ENCODE measurements at regions not wholly inside any gene's neighbourhood (a gene's known extent, or its start where the extent isn't known, plus 50 kb on each side); places are given as distances from the start of the nearest gene placed in this dataset.

GRCh38 chr6:22891934-22892333 is 322.6 kb downstream of the HDGFL1 start:
- no peak overlapping the region for H3K9ac ChIP-seq (ENCODE audit: low read length in 3 of 3)
- no peaks in the 10 kb centered on the region for H3K9me3 ChIP-seq (ENCODE audit: control insufficient read depth in 2 of 3, insufficient read depth in 1 of 3, low read length in 3 of 3)
- H3K27ac ChIP-seq (ENCODE audit: low read depth in 2 of 2, low read length in 2 of 2), result no peak overlapping the region
- intact Hi-C loops (cut with DNase I), result no loop called here
- no peaks in the 10 kb centered on the region for H3K4me1 ChIP-seq (ENCODE audit: control insufficient read depth in 2 of 3, insufficient read depth in 2 of 3, low read depth in 1 of 3, low read length in 3 of 3)
- TF ChIP-seq CTCF (IDR thresholded peaks at IDR 0.05; ENCODE audit: borderline replicate concordance, extremely low read depth, insufficient read depth), result no peak
- H3K27me3 ChIP-seq (ENCODE audit: control insufficient read depth, insufficient read depth, low read length), result no peaks in the 10 kb centered on the region
- FAIRE-seq (no peak), DNase-seq (no peak)
- no peak overlapping the region for H3K4me3 ChIP-seq (ENCODE audit: low read length in 3 of 3)
- H3K36me3 ChIP-seq (ENCODE audit: control insufficient read depth in 2 of 3, insufficient read depth in 3 of 3, low read length in 3 of 3), result no peaks in the 10 kb centered on the region

GRCh38 chr6:22892452-22892851 is 323.1 kb downstream of the HDGFL1 start:
- no peak for FAIRE-seq
- no peak for TF ChIP-seq CTCF (IDR thresholded peaks at IDR 0.05; ENCODE audit: borderline replicate concordance, extremely low read depth, insufficient read depth)
- H3K4me1 ChIP-seq (ENCODE audit: control insufficient read depth in 2 of 3, insufficient read depth in 2 of 3, low read depth in 1 of 3, low read length in 3 of 3), result no peaks in the 10 kb centered on the region
- H3K4me3 ChIP-seq (ENCODE audit: low read length in 3 of 3), result no peak overlapping the region
- no peak overlapping the region for H3K27ac ChIP-seq (ENCODE audit: low read depth in 2 of 2, low read length in 2 of 2)
- H3K36me3 ChIP-seq (ENCODE audit: control insufficient read depth in 2 of 3, insufficient read depth in 3 of 3, low read length in 3 of 3), result no peaks in the 10 kb centered on the region
- DNase-seq, result no peak
- intact Hi-C loops (cut with DNase I), result no loop called here
- no peaks in the 10 kb centered on the region for H3K27me3 ChIP-seq (ENCODE audit: control insufficient read depth, insufficient read depth, low read length)
- no peaks in the 10 kb centered on the region for H3K9me3 ChIP-seq (ENCODE audit: control insufficient read depth in 2 of 3, insufficient read depth in 1 of 3, low read length in 3 of 3)
- H3K9ac ChIP-seq (ENCODE audit: low read length in 3 of 3), result no peak overlapping the region

- FAIRE-seq (no peak), DNase-seq (no peak)
- Histone ChIP-seq H3K27ac (ENCODE audit: low read depth in 2 of 2, low read length in 2 of 2) (no peak overlapping the region), H3K9ac (ENCODE audit: low read length in 3 of 3) (no peak overlapping the region), H3K9me3 (ENCODE audit: control insufficient read depth in 2 of 3, insufficient read depth in 1 of 3, low read length in 3 of 3) (no peaks in the 10 kb centered on the region), H3K36me3 (ENCODE audit: control insufficient read depth in 2 of 3, insufficient read depth in 3 of 3, low read length in 3 of 3) (no peaks in the 10 kb centered on the region), H3K4me3 (ENCODE audit: low read length in 3 of 3) (no peak overlapping the region), H3K27me3 (ENCODE audit: control insufficient read depth, insufficient read depth, low read length) (no peaks in the 10 kb centered on the region), H3K4me1 (ENCODE audit: control insufficient read depth in 2 of 3, insufficient read depth in 2 of 3, low read depth in 1 of 3, low read length in 3 of 3) (no peaks in the 10 kb centered on the region)
- TF ChIP-seq CTCF (IDR thresholded peaks at IDR 0.05; ENCODE audit: borderline replicate concordance, extremely low read depth, insufficient read depth), result no peak
- intact Hi-C loops (cut with DNase I), result no loop called here
Observed at GRCh38 chr6:22896696-22897095, 327.3 kb downstream of the HDGFL1 start.

- no peak overlapping the region for H3K4me3 ChIP-seq (ENCODE audit: low read length in 3 of 3)
- DNase-seq (no peak), FAIRE-seq (no peak)
- TF ChIP-seq CTCF (IDR thresholded peaks at IDR 0.05; ENCODE audit: borderline replicate concordance, extremely low read depth, insufficient read depth), result no peak
- intact Hi-C loops (cut with DNase I), result no loop called here
- H3K27me3 ChIP-seq (ENCODE audit: control insufficient read depth, insufficient read depth, low read length), result no peaks in the 10 kb centered on the region
- H3K27ac ChIP-seq (ENCODE audit: low read depth in 2 of 2, low read length in 2 of 2), result no peak overlapping the region
- H3K36me3 ChIP-seq (ENCODE audit: control insufficient read depth in 2 of 3, insufficient read depth in 3 of 3, low read length in 3 of 3), result no peaks in the 10 kb centered on the region
- H3K9ac ChIP-seq (ENCODE audit: low read length in 3 of 3), result no peak overlapping the region
- no peaks in the 10 kb centered on the region for H3K4me1 ChIP-seq (ENCODE audit: control insufficient read depth in 2 of 3, insufficient read depth in 2 of 3, low read depth in 1 of 3, low read length in 3 of 3)
- no peaks in the 10 kb centered on the region for H3K9me3 ChIP-seq (ENCODE audit: control insufficient read depth in 2 of 3, insufficient read depth in 1 of 3, low read length in 3 of 3)
Observed at GRCh38 chr6:22899426-22899825, 330.1 kb downstream of the HDGFL1 start.
